HG03025 (cell line): ENCODE measurements at regions not wholly inside any gene's neighbourhood (a gene's known extent, or its start where the extent isn't known, plus 50 kb on each side); places are given as distances from the start of the nearest gene placed in this dataset.

Experiments used
- ATAC-seq: cut with Tn5 transposase; IDR thresholded peaks from one replicate; pipeline ENCODE4 v1.9.1; 2021; ENCODE audit warnings: mild to moderate bottlenecking, moderate library complexity; ENCODE audit not compliant: unreplicated experiment, low FRiP score

DNA sequence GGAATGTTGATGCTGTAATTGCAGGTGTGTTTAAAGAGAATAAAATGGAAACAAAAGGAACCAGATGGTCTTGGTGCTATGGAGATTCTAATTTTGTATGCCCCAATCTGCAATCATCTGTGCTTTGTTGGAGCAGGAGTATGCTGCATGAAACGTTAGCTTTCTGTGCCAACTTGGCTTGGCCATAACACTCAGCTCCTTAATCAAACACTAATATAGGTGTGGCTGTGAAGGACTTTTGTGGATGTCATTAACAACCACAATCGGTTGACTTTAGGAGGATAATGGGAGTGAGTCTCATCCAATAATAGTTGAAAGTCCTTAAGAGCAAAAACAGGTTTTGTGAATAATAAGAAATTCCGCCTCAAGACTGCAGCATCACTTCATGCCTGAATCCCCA, 399.2 kb downstream of the NLGN4X start:
- ATAC-seq: no peak

DNA sequence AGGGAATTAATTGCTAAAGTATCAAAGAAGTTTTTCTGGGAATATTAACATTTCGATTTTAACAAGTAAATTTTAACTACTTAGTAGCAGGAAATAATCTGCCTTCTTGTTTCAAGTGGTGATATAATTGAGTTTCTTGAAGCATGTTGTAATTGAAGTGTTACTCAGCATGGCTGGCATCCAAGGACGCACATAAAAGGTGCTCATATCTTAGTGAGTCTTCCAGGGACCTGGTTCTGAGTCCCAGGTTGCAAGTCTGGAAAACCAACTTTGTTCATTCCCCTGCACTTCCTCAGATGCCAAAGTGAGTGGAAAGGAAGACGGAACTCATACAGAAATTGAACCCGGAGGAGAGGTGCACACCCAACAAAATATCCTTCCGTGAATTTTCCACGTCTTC, 399.6 kb downstream of the NLGN4X start:
- no peak for ATAC-seq

DNA sequence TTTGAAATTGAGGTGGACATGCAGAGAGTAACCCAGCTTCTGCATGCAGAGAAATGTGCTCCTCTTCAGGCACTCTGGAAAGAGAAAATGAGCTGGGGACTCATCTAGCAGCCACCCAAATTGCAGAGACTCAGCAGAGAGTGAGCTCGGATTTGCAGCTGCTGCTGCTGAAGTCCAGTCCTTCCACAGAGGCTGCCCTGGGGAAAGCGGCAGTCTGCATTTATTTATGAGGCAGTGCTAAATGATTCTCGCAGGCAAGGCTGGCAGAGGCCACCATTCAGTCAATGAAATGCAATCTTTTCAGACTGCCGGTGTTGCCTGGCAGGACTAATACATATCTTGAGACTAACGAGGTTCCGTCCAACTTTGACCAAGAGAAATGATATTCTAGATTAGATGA, 404.8 kb downstream of the NLGN4X start:
- no peak for ATAC-seq

DNA sequence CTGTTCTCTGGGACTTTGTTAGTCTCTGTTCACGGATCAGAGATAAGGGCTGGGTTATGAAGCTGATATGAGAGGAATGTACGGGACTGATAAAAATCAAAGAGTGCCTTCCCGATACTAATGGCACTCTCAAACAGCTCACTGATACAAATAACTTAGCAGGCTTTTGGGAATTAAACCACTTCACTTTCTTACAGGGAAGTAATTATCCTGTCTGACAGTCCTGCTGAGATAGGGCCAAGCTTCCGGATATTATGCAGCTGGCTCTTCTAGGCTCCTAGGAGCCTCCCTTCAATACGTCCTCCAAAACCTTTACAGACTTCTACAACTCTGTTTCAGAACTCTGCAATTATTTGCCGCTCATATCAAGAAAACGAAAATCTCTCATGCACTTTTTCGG, 418.0 kb downstream of the NLGN4X start:
- no peak for ATAC-seq

DNA sequence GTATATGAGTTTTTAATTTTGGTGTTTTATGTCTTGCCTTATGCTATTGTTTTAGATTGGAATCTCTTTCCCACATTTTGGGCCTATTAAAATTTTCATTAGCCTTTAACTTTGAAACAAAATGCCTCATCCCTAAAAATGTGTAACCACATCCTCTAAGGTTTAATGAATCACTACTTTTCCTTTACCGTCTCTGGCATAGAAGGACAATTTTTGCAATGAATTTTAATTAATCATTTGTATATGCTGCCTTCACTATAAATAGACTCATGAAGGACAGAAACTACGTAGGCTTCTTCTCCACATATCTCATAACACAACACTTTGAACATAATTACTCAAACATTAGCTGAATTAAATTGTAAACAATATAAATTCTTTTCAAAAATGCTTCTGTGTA, 421.5 kb downstream of the NLGN4X start:
- no peak for ATAC-seq

DNA sequence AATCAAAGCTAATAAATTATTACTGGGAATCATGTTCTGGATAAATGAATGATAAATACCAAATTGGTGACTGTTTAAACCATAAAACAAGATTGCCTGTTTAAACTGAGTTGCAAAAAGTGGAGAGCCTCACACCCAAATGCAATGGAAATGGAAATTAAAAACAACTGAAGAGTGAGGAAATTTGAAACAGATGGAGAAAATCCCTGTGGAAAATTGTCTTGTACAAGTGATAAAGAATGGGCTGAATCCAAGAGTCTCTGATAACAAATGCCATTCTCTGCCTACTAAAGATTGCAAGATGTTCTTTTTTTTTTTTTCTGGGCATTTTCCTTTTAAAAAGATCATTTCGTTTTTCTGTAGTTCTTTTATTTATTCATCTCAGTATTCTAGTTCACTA, 426.3 kb downstream of the NLGN4X start:
- no peak for ATAC-seq

DNA sequence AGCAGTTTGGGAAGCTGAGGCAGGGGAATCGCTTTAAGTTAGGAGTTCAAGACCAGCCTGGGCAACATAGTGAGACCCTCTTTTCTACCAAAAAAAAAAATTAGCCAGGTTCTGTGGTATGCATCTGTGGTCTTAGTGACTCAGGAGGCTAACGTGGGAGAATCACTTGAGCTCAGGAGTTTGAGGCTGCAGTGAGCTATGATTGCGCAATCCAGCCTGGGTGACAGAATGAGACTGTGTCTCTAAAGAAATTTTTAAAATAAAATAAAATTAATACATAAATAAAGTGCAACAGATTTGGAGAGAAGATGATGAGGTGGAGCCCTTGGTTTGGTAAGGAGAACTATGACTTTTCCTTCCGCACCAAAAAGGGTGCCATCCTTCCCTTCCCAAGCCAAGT, 436.9 kb downstream of the NLGN4X start:
- no peak for ATAC-seq

DNA sequence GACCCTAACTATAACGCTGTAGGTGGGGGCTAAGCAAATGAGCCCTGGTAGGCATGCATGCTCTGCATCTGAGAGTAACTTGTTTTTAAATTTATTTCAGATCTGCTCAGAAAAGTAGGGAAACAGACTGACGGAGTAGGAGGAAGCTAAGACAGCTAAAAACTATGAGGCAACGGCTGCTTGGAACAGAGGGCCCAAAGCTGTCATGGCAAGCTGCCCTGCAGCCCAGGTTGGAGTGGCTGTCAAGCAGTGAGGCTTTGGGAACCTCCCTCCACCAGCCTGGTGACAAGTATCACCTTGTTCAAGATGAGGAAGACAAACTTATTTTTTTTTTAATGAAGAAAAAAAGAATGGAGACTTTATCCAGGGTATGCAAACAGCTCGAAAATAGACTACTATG, 439.8 kb downstream of the NLGN4X start:
- ATAC-seq: no peak

DNA sequence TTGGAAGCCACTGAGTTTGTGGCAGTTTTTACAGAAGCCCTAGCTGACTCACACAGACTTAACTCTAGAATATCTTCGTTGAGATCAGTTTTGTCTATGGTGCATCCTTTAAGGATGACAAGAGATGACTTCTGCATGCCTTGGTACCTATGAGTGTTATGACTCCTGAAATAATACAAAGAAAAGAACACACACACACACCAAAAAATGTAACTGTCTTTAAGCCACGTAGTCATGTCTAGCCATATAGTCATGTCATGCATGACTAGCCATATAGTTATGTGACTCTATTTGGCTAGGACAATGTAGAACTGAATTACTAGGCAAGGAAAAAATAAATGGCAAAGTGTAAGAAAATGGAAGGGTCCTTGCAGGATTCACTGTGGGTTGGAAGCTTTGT, 447.8 kb downstream of the NLGN4X start:
- ATAC-seq: no peak

DNA sequence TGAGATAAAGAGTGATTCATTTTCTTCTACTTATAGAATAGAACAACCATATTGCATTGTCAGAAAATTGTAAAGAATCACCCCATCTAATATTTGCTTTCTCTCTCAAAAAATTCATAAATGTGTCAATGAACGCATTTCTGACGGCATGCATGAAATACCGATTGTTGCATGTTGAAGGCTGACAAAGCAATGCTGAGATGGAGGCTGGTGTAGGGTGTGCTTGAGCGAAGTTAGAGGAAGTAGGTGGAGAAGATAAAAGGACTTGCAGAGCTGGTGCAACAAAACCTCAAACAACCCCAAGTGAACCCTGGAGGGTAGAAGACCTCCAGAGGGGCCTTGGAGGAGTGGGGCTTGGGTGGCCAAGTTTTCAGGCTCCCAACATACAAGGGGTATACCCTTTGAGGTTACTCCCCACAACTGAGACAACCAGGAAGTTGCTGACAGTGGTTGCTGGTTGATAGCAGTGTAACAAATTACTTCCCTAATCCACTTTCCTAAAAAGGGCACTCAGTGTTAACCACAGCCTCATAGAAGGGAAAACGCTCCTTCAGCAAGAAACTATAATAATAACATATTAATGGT, 452.7 kb downstream of the NLGN4X start:
- no peak for ATAC-seq

DNA sequence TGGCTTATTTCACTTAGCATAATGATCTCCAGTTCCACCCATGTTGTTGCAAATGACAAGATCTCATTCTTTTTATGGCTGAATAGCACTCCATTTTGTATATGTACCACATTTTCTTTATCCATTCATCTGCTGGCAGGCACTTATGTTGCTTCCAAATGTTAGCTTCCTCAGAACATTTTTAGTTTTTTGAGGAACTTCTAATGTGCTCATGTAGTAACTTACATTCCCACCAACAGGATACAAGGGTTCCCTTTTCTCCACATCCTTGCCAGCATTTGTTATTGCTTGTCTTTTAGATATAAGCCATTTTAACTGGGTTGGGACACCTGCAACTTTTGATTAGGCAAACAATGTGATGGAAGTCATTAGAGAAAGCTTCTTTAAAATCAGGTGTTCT, 454.2 kb downstream of the NLGN4X start:
- no peak for ATAC-seq

DNA sequence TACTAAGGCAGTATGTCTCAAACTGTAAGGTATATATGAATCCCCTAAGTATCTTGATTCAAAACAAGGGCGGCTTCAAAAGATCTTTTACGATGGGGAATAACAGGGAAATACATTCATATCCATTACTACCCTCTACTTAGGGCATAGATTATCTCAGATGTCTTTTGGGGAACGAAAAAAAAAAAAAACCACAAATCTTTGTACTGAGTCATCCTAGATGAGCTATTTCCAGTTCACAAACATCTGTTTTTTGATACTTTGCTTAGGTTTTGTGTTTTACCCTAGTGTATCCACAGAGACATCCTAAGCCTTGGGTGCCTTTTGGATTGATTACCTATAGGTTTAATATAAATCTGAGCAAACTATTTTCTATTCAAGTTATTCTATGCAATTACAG, 457.2 kb downstream of the NLGN4X start:
- ATAC-seq: no peak

DNA sequence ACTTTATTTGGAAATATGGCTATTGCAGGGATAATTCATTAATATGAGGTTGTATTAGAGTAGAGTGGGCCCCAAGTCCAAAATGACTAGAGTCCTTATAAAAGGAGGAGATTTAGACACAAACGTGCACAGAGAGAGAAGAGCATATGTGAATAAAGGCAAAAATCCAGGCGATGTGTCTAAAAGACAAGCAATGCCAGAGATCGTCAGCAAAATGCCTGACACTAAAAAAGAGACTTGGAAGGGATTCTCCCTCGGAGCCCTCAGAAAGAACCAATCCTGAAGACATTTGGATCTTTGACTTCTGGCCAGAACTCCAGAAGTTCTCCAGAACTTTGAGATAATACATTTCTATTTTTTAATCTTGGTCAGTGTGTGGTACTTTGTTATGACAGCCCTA, 472.1 kb downstream of the NLGN4X start:
- no peak for ATAC-seq

DNA sequence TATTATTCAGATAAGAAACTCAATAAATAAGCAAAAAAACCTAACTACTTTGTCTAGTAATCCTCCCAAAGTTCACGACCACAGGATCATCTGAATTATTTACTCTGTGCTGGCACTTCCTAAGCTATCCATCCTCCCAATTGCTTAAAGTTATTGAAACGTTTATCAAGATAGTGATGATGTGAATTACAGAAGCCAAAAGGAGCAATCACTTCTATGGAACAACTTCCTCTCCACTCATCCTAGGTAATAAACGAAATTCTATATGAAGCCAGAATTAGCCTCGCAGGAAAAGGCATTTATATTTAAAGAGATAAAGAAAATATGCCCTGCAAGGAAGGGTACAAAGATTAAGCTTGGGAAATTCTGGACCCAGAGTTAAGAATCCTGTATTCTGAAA, 475.4 kb downstream of the NLGN4X start:
- ATAC-seq: no peak

DNA sequence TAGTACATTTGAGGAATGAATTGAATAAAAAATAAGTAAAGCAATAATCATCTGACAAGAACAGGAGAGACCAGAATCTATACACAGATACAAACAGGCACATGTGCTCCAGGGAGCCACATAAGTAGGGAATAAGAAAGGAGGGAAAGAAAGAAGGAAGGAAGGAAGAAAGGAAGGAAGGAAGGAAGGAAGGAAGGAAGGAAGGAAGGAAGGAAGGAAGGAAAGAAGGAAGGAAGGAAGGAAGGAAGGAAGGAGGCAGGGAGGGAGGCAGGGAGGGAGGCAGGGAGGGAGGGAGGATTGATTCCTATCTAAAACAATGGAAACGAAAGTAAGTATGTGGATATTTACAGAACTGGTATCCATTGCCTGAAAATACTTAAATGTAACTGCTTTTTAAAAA, 475.8 kb downstream of the NLGN4X start:
- no peak for ATAC-seq

DNA sequence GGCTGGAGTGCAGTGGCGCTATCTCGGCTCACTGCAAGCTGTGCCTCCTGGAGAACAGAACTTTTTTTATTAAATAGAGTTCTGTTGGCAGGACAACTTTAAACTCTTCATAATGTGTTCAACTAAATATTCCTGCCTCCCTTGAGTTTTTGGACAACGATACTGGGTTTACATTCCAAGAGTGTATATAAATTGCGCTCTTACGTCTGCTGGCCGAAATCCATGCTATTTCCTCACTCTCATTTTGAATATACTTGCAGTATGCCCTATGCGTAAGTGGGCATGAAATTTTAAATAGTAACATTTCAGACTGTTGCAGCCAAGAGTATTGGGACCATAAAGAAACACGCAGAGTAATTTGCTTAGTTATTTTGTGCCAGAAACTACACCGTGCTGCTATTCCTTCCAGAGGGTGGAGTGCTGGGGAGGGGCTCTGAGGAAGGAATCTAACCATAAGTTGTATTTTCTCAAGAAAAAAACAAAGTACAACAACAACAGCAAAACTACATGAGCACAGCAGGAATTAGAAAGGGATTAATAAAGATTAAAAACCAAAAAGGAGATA, 480.0 kb downstream of the NLGN4X start:
- ATAC-seq: no peak

DNA sequence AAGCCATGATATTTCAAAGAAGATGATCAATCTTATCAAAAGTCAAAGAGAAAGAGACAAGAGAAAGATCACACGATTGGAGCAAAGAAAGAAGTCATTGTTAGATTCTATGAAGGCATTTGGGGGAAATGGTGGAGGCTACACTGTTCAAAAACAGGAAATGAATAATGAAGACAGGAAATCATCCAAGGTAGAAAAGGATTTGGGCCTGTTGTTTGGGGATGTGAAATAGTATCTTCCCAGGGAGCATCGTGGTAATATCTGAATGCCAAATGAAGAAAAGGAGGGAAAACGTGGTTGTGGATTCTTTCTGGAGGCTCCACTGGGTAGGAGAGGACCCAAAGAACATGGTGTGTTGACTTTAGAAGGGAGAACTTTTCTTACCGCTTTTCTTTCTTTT, 482.4 kb downstream of the NLGN4X start:
- no peak for ATAC-seq

DNA sequence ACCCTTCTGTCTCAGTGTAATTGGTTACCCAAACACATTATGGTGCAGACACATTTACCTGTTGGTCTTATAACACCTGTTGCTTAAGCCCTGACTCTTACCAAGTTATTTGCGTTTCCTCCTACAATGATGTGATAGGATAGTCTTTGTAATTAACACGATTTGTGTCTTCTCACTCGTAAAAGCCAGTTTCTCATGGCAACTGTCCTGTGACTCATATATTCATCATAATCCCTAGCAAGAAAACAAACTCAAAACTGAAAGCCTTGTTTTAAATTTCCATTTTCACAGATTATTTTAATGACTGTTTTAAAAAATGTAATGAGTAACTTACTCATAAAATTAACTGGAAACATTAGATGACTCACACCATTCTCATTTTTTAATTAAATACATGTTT, 495.2 kb downstream of the NLGN4X start:
- no peak for ATAC-seq

DNA sequence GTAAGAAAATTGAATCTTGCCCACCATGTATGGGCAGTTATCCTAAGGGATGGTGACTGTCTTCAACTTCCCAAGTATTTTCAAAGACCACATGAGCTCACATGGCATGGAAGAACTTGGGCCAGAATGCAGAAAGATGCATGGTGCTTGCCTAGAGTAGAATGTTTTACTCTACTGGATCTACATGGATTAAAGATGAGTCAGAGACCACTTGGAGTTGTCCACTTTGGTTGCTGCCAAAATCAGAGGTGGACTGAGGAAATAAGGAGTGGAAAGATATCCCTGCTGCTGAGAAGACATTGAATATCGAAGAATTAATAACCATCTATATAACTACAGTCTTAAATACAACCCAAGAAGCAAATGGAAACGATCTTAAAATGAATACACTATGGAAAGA, 498.1 kb downstream of the NLGN4X start:
- ATAC-seq: no peak

DNA sequence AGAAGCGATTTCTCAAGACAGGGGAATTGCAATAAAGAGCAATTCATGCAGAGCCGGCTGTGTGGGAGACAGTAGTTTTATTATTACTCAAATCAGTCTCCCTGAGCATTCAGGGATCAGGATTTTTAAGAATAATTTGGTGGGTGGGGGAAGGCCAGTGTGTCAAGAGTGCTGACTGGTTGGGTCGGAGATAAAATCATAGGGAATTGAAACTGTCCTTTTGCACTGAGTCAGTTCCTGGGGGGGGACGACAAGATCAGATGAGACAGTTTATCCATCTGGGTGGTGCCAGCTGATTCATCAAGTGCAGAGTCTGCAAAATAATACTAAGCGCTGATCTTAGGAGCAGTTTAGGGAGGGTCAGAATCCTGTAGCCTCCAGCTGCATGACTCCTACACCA, 502.4 kb downstream of the NLGN4X start:
- ATAC-seq: no peak

DNA sequence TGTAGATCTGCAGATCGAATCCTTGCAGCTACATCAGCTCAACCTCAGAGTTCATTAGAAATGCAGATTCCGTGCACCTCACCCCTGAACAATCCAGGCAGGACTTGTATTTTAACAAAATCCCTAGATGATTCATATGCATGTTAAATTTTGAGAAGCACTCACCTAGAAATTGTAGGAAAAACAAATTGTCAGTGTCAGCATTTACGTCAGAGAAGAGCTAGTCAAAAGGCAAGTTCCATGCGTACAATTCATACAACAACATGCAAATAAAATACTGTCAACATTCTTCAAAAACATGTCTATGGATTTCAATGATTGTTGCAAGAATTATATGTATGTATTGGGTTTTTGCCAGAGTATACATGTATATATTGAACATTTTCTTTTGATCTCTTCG, 504.5 kb downstream of the NLGN4X start:
- no peak for ATAC-seq

DNA sequence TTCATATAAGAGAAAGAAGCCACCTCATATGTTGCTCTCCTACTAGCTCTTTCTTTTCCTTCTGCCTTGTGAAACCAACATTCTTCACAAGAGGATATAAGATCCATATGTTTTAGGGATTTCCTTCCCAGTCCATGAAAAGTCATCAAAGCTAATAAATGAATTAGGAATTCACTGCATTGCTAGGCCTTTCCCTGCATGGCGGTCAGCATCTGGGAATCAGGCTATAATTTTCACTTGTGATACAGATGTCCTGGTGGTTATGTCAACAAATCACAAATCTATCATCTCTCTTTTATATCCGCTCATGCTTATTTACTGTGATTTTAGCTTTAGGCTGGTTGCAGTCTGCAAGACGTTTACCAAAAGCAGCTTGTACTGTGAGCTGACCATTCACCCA, 510.0 kb downstream of the NLGN4X start:
- no peak for ATAC-seq

DNA sequence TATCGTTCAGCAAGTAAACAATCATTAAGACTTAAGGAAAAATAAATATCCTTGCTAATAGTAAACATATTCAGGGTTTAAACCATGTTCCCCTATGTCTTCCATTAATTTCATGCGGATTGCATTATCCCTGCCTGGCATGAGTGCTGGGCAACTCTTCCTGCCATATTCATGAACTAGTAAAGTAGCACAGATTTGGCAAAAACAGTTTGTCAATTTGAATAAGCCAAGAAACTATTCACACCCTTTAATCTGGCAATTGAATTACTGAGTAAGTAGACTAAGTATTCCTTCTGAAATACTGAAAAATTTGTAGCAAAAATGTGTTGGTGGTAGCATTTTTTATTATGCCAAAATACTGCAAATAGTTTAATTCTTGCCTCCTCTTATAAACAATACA, 512.0 kb downstream of the NLGN4X start:
- ATAC-seq: no peak
